AG04449 (cell line): ENCODE measurements at regions not wholly inside any gene's neighbourhood (a gene's known extent, or its start where the extent isn't known, plus 50 kb on each side); places are given as distances from the start of the nearest gene placed in this dataset.

ENCODE experiments used
- CTCF ChIA-PET: fragments of 350-600 bp; formaldehyde crosslinking; extraction: SDS; loops from one replicate; lab custom pipeline; 2021; ENCODE audit warnings: antibody characterized with exemption; lab: Yijun Ruan, JAX
- POLR2A ChIA-PET: fragments of 400-600, 350-600 bp; formaldehyde crosslinking; extraction: SDS; loops from one replicate; lab custom pipeline; 2020; ENCODE audit warnings: antibody characterized with exemption, inconsistent platforms; lab: Yijun Ruan, JAX
- DNase-seq: peaks from one replicate; pipeline ENCODE4 v3.0.0-alpha.2; 2010; ENCODE audit warnings: low read depth, low spot score
- H3K4me3 ChIP-seq: 2 replicates; pipeline ENCODE4 v1.5.1; 2011; ENCODE audit warnings: low read depth, mild to moderate bottlenecking, control low read depth, low read length
- CTCF ChIP-seq: IDR thresholded peaks from one replicate; pipeline ENCODE4 v1.5.1; 2011; ENCODE audit warnings: mild to moderate bottlenecking, moderate library complexity, low read length, control low read depth, inconsistent platforms; ENCODE audit not compliant: insufficient read depth; ENCODE audit errors: missing control alignments

- ChIA-PET CTCF (no interaction called here), POLR2A (no interaction called here)
- TF ChIP-seq CTCF, result no peak
- DNase-seq, result no peak
- no peak overlapping the region for H3K4me3 ChIP-seq
Measured at GRCh38 chr6:170212956-170213636, 77.8 kb downstream of the DLL1 start.

DNA sequence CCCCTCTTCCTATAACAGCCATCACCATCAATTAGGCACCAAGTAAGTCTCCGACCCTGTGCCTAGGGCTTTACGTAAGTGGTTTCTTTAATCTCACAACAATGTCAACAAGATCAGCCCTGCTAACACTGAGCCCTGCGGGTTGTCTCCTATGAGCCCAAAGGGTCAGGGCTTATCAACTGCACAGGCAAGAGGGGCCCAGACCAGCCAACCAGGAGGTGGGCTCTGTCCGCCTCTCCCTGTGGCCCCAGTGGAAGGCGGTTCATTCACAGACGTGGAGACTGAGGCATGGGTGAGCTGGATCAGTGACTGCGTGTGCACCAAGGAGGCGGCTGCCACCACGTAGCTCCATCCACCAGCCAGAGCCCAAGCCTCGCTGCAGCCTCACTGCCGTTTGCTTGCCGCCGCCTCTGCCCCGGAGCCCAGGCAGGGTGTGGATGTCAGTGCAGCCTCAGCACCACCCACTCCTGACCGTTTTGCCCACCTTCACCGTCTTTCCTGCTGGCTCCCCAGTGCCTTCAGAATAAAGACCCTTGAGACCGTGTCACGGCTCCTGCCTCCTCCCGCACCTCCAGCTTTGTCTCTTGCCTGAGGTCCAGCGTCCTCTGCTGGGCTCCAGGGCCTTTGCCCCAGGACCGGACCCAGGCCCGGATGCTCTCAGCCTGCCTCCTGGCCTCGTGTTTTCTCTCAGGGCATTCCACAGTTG, 78.7 kb downstream of the DLL1 start:
- DNase-seq, result no peak
- TF ChIP-seq CTCF, result no peak
- CTCF ChIA-PET, result no interaction called here
- POLR2A ChIA-PET, result no interaction called here
- H3K4me3 ChIP-seq, result no peak overlapping the region

GRCh38 chr6:170211404-170212025, 79.4 kb downstream of the DLL1 start:
- ChIA-PET CTCF (no interaction called here), POLR2A (no interaction called here)
- no peak overlapping the region for H3K4me3 ChIP-seq
- TF ChIP-seq CTCF, result no peak
- no peak for DNase-seq

DNA sequence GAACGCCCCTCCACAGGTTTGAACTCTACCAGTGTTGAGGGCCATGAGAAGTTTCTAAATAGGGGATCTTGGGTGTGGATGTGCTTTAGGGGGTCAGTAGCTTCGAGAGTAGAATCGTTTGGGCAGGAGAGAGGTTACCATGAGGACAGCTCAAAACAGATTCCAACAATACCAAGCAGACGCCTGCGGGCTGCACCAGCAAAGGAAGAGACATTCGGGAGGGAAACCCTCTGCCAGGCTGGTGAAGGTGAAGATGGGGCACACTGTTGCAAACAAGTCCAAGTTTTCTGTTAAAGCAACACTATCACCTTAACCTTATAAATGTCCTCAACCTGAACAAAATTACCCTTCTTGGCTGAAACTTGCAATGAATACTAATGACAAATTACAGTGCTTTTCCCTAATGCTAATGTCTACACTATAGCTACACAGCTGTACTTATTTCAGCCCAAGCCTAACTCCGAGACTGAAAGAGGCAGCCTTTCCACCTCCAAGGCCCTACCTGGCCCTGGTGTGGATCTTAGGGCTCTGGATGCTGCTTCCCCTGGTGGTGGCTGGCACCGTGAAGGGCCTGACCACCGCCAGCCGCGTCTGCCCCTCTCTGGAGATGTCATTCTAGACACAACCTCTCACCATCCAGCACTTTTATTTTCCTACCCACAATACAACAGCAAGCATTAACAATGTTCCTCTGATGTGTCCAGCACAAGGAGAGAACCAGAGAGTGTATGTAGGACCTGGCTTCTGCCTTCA, 80.1 kb downstream of the DLL1 start:
- CTCF ChIA-PET, result no interaction called here
- POLR2A ChIA-PET, result no interaction called here
- TF ChIP-seq CTCF, result no peak
- no peak for DNase-seq
- no peak overlapping the region for H3K4me3 ChIP-seq

GRCh38 chr6:170210026-170210390, 80.9 kb downstream of the DLL1 start:
- H3K4me3 ChIP-seq, result no peak overlapping the region
- POLR2A ChIA-PET, result no interaction called here
- no peak for TF ChIP-seq CTCF
- CTCF ChIA-PET, result no interaction called here
- DNase-seq, result no peak
